ENCODE measurements at regions not wholly inside any gene's neighbourhood (a gene's known extent, or its start where the extent isn't known, plus 50 kb on each side); places are given as distances from the start of the nearest gene placed in this dataset.
A peak's percentile ranks its signal among the peaks of the same experiment; 100 is the strongest.
"Not testable (repeated sequence)": the region's sequence is repeated elsewhere in the genome, so short reads cannot be mapped to it uniquely, and the experiment has no call there.

DNA sequence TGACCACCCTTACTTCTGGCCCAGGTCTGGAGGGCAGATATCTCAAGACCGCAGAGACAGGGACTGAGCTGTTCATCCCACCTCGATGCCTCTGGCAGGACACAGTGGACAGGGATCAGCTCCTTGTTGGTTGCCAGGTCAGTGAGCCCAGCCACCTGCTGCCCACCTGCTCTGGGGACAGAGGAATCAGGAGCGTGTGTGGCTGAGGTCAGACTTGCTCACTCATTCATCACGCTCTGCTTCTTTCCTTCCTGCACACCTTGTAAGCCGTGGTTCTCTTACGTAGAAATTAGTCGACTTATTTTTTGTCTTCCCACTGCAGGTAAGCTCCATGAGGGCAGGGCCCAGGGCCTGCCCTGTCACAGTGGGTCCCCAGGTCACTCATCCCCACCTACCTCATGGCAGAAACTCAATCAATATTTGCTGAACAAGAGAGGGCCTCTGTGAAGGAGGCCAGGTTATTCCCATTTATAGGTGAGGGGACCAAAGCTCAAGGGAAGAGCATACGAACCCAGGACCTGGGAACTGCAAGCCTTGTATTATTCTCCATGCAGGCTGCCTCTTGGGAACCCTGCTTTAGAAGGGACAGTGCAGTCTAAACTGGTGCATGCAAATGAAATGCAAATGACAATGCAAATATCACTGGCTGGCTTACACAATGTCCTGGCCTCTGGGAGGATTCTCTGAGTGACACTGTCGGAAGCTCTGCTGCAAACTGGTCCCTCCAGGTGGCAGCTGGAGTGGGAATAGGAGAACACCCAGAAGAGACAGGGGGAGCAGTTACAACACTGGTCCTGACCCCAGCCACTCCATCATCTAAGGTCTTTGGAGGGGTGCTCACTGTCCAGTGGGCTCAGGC is 58.4 kb upstream of the PAX7 start:
- no peak for DNase-seq (ENCODE audit: low read depth)
- H3K4me3 ChIP-seq (ENCODE audit: low read depth, low read length) = no peak overlapping the region
- TF ChIP-seq, protein P1, sequence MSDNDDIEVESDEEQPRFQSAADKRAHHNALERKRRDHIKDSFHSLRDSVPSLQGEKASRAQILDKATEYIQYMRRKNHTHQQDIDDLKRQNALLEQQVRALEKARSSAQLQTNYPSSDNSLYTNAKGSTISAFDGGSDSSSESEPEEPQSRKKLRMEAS (IDR thresholded peaks at IDR 0.05; ENCODE audit: low read depth, low read length) = no peak
- TF ChIP-seq, protein P2, sequence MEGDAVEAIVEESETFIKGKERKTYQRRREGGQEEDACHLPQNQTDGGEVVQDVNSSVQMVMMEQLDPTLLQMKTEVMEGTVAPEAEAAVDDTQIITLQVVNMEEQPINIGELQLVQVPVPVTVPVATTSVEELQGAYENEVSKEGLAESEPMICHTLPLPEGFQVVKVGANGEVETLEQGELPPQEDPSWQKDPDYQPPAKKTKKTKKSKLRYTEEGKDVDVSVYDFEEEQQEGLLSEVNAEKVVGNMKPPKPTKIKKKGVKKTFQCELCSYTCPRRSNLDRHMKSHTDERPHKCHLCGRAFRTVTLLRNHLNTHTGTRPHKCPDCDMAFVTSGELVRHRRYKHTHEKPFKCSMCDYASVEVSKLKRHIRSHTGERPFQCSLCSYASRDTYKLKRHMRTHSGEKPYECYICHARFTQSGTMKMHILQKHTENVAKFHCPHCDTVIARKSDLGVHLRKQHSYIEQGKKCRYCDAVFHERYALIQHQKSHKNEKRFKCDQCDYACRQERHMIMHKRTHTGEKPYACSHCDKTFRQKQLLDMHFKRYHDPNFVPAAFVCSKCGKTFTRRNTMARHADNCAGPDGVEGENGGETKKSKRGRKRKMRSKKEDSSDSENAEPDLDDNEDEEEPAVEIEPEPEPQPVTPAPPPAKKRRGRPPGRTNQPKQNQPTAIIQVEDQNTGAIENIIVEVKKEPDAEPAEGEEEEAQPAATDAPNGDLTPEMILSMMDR (IDR thresholded peaks at IDR 0.05; ENCODE audit: low read depth, low read length) = no peak
- TF ChIP-seq MYC (IDR thresholded peaks at IDR 0.05; ENCODE audit: low read depth, low read length) = no peak
- TF ChIP-seq POLR2A (IDR thresholded peaks at IDR 0.05; ENCODE audit: extremely low read depth, insufficient read length) = no peak

DNA sequence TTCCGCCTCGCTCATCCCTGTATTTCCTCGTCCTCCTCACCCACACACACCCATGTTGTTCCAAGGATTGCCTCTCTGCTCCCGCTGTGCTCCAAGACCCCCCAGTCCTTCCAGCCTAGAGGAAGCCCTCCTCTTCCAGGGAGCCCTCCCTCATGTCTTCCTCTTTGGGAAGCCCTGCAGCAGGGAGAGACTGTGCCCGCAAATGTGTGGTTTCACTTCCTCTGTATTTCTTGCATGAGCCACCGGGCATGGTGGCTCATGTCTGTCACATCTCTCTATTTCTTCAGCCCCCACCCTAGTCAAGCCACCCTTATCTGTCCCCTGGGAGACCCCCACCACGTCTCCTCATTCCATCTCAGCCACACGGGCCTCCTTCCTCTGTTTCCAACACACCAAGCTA is 57.5 kb upstream of the PAX7 start:
- TF ChIP-seq, protein P1 (IDR thresholded peaks at IDR 0.05; ENCODE audit: low read depth, low read length) = no peak
- no peak for TF ChIP-seq MYC (IDR thresholded peaks at IDR 0.05; ENCODE audit: low read depth, low read length)
- TF ChIP-seq, protein P2 (IDR thresholded peaks at IDR 0.05; ENCODE audit: low read depth, low read length) = no peak
- TF ChIP-seq POLR2A (IDR thresholded peaks at IDR 0.05; ENCODE audit: extremely low read depth, insufficient read length) = no peak

DNA sequence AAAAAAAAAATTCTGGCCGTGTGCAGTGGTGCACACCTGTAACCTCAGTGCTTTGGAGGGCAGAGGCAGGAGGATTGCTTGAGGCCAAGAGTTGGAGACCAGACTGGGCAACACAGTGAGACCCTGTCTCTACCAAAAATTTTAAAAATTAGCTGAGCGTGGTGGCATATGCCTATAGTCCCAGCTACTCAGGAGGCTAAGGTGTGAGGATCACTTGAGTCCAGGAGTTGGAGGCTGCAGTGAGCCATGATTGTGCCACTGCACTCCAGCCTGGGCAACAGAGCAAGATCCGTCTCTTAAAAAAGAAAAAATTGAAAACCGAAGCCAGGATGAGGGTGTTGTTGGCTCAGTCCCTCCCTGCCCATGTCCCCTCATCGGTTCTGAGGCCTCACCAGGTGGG is 55.9 kb upstream of the PAX7 start:
- no peak overlapping the region for H3K4me3 ChIP-seq (ENCODE audit: low read depth, low read length)
- TF ChIP-seq MYC (IDR thresholded peaks at IDR 0.05; ENCODE audit: low read depth, low read length) (no peak), POLR2A (IDR thresholded peaks at IDR 0.05; ENCODE audit: extremely low read depth, insufficient read length) (no peak)
- TF ChIP-seq, protein P2 (IDR thresholded peaks at IDR 0.05; ENCODE audit: low read depth, low read length) = no peak
- TF ChIP-seq, protein P1 (IDR thresholded peaks at IDR 0.05; ENCODE audit: low read depth, low read length) = no peak
- DNase-seq (ENCODE audit: low read depth) = no peak

More for the DNA sequence above, 57.5 kb upstream of the PAX7 start:
- DNase-seq (ENCODE audit: low read depth) = peak; percentile 51
- no peak overlapping the region for H3K4me3 ChIP-seq (ENCODE audit: low read depth, low read length)

DNA sequence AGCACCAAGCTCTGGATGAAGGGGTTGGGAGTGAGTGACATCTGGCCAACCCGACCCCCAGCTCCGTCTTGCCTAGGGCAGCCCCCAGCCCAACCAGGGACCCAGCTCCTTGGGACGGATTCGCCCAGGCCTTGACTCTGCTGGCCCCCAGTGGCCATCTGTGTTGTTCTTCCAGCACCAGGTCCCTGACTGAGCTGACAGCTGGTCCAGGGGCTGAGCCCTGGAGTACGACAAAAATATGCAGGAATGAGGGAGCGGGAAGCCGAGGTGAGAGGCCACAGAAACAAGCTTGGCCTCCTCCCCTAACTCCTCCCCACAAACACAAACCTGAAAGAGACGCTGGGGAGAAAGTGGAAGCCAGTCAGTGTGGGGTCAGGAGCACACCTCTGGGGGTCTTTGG is 55.0 kb upstream of the PAX7 start:
- TF ChIP-seq MYC (IDR thresholded peaks at IDR 0.05; ENCODE audit: low read depth, low read length) (no peak), POLR2A (IDR thresholded peaks at IDR 0.05; ENCODE audit: extremely low read depth, insufficient read length) (no peak)
- TF ChIP-seq, protein P2 (IDR thresholded peaks at IDR 0.05; ENCODE audit: low read depth, low read length) = no peak
- TF ChIP-seq, protein P1 (IDR thresholded peaks at IDR 0.05; ENCODE audit: low read depth, low read length) = no peak
- DNase-seq (ENCODE audit: low read depth) = no peak

DNA sequence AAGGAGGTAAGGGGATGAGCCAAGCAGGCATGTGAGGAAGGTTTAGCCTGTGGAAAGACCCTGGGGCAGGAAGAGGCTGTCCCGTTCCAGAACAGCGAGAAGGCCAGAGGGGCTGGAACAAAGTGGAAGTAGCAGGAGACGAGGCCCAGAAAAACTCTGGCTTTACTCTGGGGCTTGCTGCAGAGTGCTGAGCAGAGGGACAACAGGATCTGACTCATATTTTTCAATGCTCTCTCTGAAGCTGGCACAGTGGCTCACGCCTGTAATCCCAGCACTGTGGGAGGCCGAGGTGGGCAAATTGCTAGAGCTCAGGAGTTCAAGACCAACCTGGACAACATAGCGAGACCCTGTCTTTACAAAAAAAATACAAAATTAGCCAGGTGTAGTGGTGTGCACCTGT is 52.4 kb upstream of the PAX7 start:
- H3K4me3 ChIP-seq (ENCODE audit: low read depth, low read length) = no peak overlapping the region
- no peak for DNase-seq (ENCODE audit: low read depth)
- TF ChIP-seq POLR2A (IDR thresholded peaks at IDR 0.05; ENCODE audit: extremely low read depth, insufficient read length) (no peak), MYC (IDR thresholded peaks at IDR 0.05; ENCODE audit: low read depth, low read length) (no peak)
- TF ChIP-seq, protein P2 (IDR thresholded peaks at IDR 0.05; ENCODE audit: low read depth, low read length) = no peak
- TF ChIP-seq, protein P1 (IDR thresholded peaks at IDR 0.05; ENCODE audit: low read depth, low read length) = no peak

More for the DNA sequence above, 55.0 kb upstream of the PAX7 start:
- H3K4me3 ChIP-seq (ENCODE audit: low read depth, low read length) = no peak overlapping the region

DNA sequence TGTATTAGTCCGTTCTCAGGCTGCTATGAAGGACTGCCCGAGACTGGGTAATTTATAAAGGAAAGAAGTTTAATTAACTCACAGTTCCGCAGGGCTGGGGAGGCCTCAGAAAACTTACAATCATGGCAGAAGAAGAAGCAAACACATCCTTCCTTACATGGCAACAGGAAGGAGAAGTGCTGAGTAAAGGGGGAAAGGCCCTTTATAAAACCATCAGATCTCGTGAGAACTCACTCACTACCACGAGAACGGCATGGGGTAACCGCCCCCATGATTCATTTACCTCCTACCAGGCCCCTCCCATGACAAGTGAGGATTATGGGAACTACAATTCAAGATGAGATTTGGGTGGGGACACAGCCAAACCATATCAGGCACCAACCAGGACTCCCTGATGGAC is 51.4 kb upstream of the PAX7 start:
- not testable (repeated sequence) for H3K4me3 ChIP-seq (ENCODE audit: low read depth, low read length)
- DNase-seq (ENCODE audit: low read depth) = peak; percentile 30

Measured in NB4 (cell line).